ENCODE measurements at regions not wholly inside any gene's neighbourhood (a gene's known extent, or its start where the extent isn't known, plus 50 kb on each side); places are given as distances from the start of the nearest gene placed in this dataset.
A peak's percentile ranks its signal among the peaks of the same experiment; 100 is the strongest.
"Not testable (repeated sequence)": the region's sequence is repeated elsewhere in the genome, so short reads cannot be mapped to it uniquely, and the experiment has no call there.

DNA sequence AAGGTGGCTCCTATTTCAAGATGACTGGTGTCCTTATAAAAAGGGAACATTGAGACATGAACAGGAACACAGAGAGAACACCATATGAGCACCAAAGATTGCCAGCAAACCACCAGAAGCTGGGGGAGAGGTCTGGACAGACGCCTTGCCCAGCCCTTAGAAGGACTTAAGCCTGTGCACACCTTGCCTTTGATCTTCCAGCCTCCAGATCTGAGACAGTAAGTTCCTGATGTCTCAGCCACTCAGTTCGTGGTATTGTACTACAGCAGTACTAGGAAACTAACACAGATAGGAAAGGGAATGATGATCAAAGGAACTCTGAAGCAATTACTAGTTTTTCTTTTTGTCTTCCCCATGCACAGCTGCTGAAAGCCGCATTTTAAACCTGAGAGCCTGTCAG, 137.3 kb upstream of the FHL2 start:
- H3K4me1 ChIP-seq (ENCODE audit: control insufficient read depth, insufficient read depth, low read length, poor library complexity, severe bottlenecking) = no peaks in the 10 kb centered on the region
- H3K4me3 ChIP-seq (ENCODE audit: low read depth, low read length) = no peak overlapping the region
- Mint-ChIP-seq H3K36me3 (no peaks in the 10 kb centered on the region), H3K27me3 (peaks cover 10% of the 10 kb centered on the region), H3K4me1 (peaks cover 0 to 10% (median 2%) of the 10 kb centered on the region in 4 donors), H3K9me3 (peaks cover 0 to 2% (median 0%) of the 10 kb centered on the region in 7 donors), H3K27ac (no peak overlapping the region), H3K4me3 (no peak overlapping the region)
- no peaks in the 10 kb centered on the region for H3K9me3 ChIP-seq (ENCODE audit: control insufficient read depth in 2 of 2, low read length in 2 of 2)
- H3K27ac ChIP-seq (ENCODE audit: insufficient read depth, low read length, poor library complexity, severe bottlenecking) = no peak overlapping the region
- DNase-seq (no peak), ATAC-seq (ENCODE audit: low read depth in 2 of 2) (no peak)
- no peaks in the 10 kb centered on the region for H3K36me3 ChIP-seq (ENCODE audit: control insufficient read depth, insufficient read depth, low read length)
- no peaks in the 10 kb centered on the region for H3K27me3 ChIP-seq (ENCODE audit: control insufficient read depth, insufficient read depth, low read length)

DNA sequence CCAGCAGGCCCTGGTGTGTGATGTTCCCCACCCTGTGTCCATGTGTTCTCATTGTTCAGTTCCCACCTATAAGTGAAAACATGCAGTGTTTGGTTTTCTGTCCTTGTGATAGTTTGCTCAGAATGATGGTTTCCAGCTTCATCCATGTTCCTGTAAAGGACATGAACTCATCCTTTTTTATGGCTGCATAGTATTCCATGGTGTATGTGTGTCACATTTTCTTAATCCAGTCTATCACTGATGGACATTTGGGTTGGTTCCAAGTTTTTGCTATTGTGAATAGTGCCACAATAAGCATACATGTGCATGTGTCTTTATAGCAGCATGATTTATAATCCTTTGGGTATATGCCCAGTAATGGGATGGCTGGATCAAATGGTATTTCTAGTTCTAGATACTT, 130.4 kb upstream of the FHL2 start:
- not testable (repeated sequence) for H3K4me1 Mint-ChIP-seq

DNA sequence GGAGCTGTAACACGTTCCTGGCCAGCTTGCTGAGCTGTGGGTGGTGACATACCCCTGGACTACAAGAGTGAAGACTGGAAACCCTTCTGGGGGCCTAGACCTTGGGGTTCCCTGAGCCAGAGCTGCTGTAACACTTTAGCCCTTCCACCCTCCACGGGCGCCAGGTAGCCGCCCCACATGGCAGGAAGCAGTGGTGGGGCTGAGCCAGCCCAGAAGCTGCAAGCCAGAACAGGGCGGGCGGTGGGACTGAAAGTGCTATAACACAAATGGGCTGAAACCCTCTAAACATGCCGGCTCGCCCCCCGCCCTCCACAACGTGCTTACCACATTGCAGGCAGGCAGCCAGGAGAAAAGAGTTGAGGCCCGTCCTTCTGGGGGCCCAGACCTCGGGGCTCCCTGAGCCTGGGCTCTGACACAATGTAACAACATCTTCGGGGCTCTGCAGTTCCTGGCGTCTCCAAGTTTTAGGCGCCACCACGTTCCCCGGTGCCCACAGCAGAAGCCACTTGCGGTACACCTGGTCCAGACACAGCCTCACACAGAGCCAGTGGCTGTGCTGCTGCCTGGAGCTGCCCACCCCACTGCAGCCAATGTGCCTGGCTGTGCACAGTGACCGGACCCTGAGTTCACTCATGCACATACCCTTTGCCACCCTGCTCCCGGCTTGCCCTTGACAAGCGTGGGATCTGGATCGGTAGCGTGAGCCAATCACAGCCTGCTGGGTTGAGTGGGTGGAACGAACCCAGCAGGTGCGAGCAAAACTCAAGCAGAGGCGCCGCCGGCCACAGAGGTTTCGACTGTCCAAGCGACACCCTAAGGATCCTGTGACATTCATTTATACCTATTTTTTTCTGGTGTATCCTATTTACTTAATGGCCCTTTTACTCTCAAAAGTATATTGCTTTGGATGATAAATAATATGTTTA, 127.4 kb upstream of the FHL2 start:
- Mint-ChIP-seq H3K36me3 (no peaks in the 10 kb centered on the region), H3K27ac (no peak overlapping the region), H3K9me3 (peaks cover 0 to 2% (median 0%) of the 10 kb centered on the region in 7 donors), H3K27me3 (peaks cover 18% of the 10 kb centered on the region), H3K4me3 (no peak overlapping the region), H3K4me1 (no peaks in the 10 kb centered on the region)
- Histone ChIP-seq H3K4me1 (ENCODE audit: control insufficient read depth, insufficient read depth, low read length, poor library complexity, severe bottlenecking) (no peaks in the 10 kb centered on the region), H3K9me3 (ENCODE audit: control insufficient read depth in 2 of 2, low read length in 2 of 2) (no peaks in the 10 kb centered on the region), H3K36me3 (ENCODE audit: control insufficient read depth, insufficient read depth, low read length) (no peaks in the 10 kb centered on the region), H3K27ac (ENCODE audit: insufficient read depth, low read length, poor library complexity, severe bottlenecking) (no peak overlapping the region), H3K4me3 (ENCODE audit: low read depth, low read length) (no peak overlapping the region), H3K27me3 (ENCODE audit: control insufficient read depth, insufficient read depth, low read length) (no peaks in the 10 kb centered on the region)
- DNase-seq (no peak), ATAC-seq (ENCODE audit: low read depth in 2 of 2) (no peak)

More for the DNA sequence above, 130.4 kb upstream of the FHL2 start:
- not testable (repeated sequence) for H3K36me3 Mint-ChIP-seq; ATAC-seq (ENCODE audit: low read depth in 2 of 2); H3K4me1 ChIP-seq (ENCODE audit: control insufficient read depth, insufficient read depth, low read length, poor library complexity, severe bottlenecking); H3K27ac Mint-ChIP-seq; H3K9me3 Mint-ChIP-seq; H3K4me3 ChIP-seq (ENCODE audit: low read depth, low read length); DNase-seq; H3K4me3 Mint-ChIP-seq; H3K36me3 ChIP-seq (ENCODE audit: control insufficient read depth, insufficient read depth, low read length); H3K27me3 ChIP-seq (ENCODE audit: control insufficient read depth, insufficient read depth, low read length); H3K9me3 ChIP-seq (ENCODE audit: control insufficient read depth in 2 of 2, low read length in 2 of 2); H3K27ac ChIP-seq (ENCODE audit: insufficient read depth, low read length, poor library complexity, severe bottlenecking)
- H3K27me3 Mint-ChIP-seq = peaks cover 24% of the 10 kb centered on the region

DNA sequence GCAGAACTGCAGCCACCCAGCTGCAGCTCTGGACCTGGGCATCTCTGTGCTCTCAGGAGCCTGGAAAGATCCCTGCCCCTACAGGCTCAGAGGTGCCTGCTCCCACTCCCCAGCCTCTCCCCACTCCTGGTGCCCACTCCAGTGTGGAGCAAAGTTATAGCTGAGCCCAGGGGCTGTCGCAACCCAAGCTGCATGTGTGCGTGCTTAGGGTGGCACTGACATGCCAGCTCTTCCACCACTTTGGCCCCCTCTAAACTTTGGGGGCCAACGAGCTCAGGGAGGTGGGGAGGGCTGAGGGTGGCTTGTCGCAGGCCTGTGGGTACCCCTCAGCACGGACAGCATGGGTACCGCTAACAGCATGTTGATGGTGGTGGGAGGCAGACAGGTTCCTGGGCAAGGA, 126.3 kb upstream of the FHL2 start:
- H3K27me3 ChIP-seq (ENCODE audit: control insufficient read depth, insufficient read depth, low read length) = peaks cover 2% of the 10 kb centered on the region
- H3K9me3 ChIP-seq (ENCODE audit: control insufficient read depth in 2 of 2, low read length in 2 of 2) = no peaks in the 10 kb centered on the region
- H3K4me1 ChIP-seq (ENCODE audit: control insufficient read depth, insufficient read depth, low read length, poor library complexity, severe bottlenecking) = no peaks in the 10 kb centered on the region
- Mint-ChIP-seq H3K27me3 (peaks cover 14% of the 10 kb centered on the region), H3K36me3 (no peaks in the 10 kb centered on the region), H3K27ac (no peak overlapping the region), H3K9me3 (peaks cover 0 to 2% (median 0%) of the 10 kb centered on the region in 7 donors), H3K4me1 (no peaks in the 10 kb centered on the region), H3K4me3 (no peak overlapping the region)
- ATAC-seq (ENCODE audit: low read depth in 2 of 2) (no peak), DNase-seq (no peak)
- H3K36me3 ChIP-seq (ENCODE audit: control insufficient read depth, insufficient read depth, low read length) = no peaks in the 10 kb centered on the region
- H3K27ac ChIP-seq (ENCODE audit: insufficient read depth, low read length, poor library complexity, severe bottlenecking) = no peak overlapping the region
- no peak overlapping the region for H3K4me3 ChIP-seq (ENCODE audit: low read depth, low read length)

DNA sequence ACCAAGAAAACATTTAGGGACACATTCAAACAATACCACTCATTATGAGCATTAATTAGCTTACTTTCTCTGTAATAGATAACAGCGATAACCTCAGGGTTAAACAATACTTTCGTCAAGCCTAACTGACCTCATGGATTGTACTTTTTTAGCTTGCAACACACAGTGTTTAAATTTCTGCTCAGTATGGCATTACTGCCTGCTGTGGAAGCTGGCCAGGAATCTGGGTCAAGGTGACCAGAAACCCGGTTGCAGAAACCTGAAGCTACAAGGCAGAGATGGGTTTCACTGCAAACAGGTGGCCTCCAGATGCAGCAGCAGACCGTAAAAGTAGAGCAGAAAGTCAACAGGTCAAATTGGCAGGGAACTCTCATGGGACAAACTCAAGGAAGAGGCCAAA, 123.8 kb upstream of the FHL2 start:
- H3K36me3 ChIP-seq (ENCODE audit: control insufficient read depth, insufficient read depth, low read length) = no peaks in the 10 kb centered on the region
- ATAC-seq (ENCODE audit: low read depth in 2 of 2) = no peak
- H3K4me3 Mint-ChIP-seq = no peak overlapping the region
- H3K9me3 ChIP-seq (ENCODE audit: control insufficient read depth in 2 of 2, low read length in 2 of 2) = no peaks in the 10 kb centered on the region
- no peaks in the 10 kb centered on the region for H3K4me1 ChIP-seq (ENCODE audit: control insufficient read depth, insufficient read depth, low read length, poor library complexity, severe bottlenecking)
- H3K27ac ChIP-seq (ENCODE audit: insufficient read depth, low read length, poor library complexity, severe bottlenecking) = no peak overlapping the region
- no peak overlapping the region for H3K4me3 ChIP-seq (ENCODE audit: low read depth, low read length)
- no peaks in the 10 kb centered on the region for H3K4me1 Mint-ChIP-seq
- DNase-seq = no peak
- peaks cover 6% of the 10 kb centered on the region for H3K27me3 Mint-ChIP-seq
- H3K27ac Mint-ChIP-seq = no peak overlapping the region
- peaks cover 2% of the 10 kb centered on the region for H3K27me3 ChIP-seq (ENCODE audit: control insufficient read depth, insufficient read depth, low read length)
- no peaks in the 10 kb centered on the region for H3K9me3 Mint-ChIP-seq
- no peaks in the 10 kb centered on the region for H3K36me3 Mint-ChIP-seq

DNA sequence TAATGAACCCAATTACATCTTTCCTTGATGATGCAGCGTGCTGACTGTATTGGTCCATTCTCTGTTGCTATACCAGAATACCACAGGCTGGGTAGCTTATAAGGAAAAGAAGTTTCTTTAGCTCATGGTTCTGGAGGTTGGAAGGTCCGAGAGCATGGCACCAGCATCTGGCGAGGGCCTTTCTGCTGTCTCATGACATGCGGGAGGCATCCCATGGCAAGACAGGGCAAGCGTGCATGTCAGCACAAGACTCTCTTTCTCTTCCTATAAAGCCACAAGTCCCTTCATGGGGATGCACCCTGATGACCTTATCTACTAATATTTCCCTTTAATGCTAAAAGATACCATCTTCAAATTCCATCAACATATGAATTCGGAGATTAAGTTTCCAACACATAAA, 122.8 kb upstream of the FHL2 start:
- Mint-ChIP-seq H3K4me3 (no peak overlapping the region), H3K27ac (no peak overlapping the region), H3K4me1 (no peaks in the 10 kb centered on the region), H3K36me3 (no peaks in the 10 kb centered on the region), H3K9me3 (no peaks in the 10 kb centered on the region), H3K27me3 (peaks cover 5% of the 10 kb centered on the region)
- peaks cover 2% of the 10 kb centered on the region for H3K27me3 ChIP-seq (ENCODE audit: control insufficient read depth, insufficient read depth, low read length)
- H3K4me3 ChIP-seq (ENCODE audit: low read depth, low read length) = no peak overlapping the region
- ATAC-seq (ENCODE audit: low read depth in 2 of 2) (no peak), DNase-seq (no peak)
- H3K36me3 ChIP-seq (ENCODE audit: control insufficient read depth, insufficient read depth, low read length) = no peaks in the 10 kb centered on the region
- no peaks in the 10 kb centered on the region for H3K9me3 ChIP-seq (ENCODE audit: control insufficient read depth in 2 of 2, low read length in 2 of 2)
- no peaks in the 10 kb centered on the region for H3K4me1 ChIP-seq (ENCODE audit: control insufficient read depth, insufficient read depth, low read length, poor library complexity, severe bottlenecking)
- H3K27ac ChIP-seq (ENCODE audit: insufficient read depth, low read length, poor library complexity, severe bottlenecking) = no peak overlapping the region

DNA sequence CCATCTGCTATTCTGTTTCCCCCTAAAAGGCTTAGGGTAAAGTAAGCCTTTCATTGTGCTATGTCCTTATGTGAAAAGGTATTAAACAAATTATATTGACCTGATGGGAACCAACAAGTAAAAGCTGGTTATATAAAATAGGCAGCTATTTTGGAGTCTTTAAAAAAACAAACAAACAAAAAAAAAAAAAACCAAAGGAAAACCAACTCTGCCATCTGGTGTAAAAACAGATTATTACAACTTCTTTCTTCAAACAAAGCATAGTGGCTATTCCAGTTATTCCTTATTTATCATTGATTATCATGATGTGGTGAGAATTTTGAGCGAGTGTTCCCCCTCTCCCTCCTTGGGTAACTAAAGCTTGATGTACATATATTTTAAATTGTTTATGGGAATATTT, 122.3 kb upstream of the FHL2 start:
- Mint-ChIP-seq H3K27ac (no peak overlapping the region), H3K4me1 (no peaks in the 10 kb centered on the region), H3K4me3 (no peak overlapping the region), H3K36me3 (no peaks in the 10 kb centered on the region), H3K27me3 (peaks cover 5% of the 10 kb centered on the region), H3K9me3 (no peaks in the 10 kb centered on the region)
- peaks cover 2% of the 10 kb centered on the region for H3K27me3 ChIP-seq (ENCODE audit: control insufficient read depth, insufficient read depth, low read length)
- DNase-seq (peak in 2 of 3 donors; percentile 15), ATAC-seq (ENCODE audit: low read depth in 2 of 2) (no peak)
- H3K4me3 ChIP-seq (ENCODE audit: low read depth, low read length) = no peak overlapping the region
- no peaks in the 10 kb centered on the region for H3K4me1 ChIP-seq (ENCODE audit: control insufficient read depth, insufficient read depth, low read length, poor library complexity, severe bottlenecking)
- H3K9me3 ChIP-seq (ENCODE audit: control insufficient read depth in 2 of 2, low read length in 2 of 2) = no peaks in the 10 kb centered on the region
- H3K27ac ChIP-seq (ENCODE audit: insufficient read depth, low read length, poor library complexity, severe bottlenecking) = no peak overlapping the region
- H3K36me3 ChIP-seq (ENCODE audit: control insufficient read depth, insufficient read depth, low read length) = no peaks in the 10 kb centered on the region

DNA sequence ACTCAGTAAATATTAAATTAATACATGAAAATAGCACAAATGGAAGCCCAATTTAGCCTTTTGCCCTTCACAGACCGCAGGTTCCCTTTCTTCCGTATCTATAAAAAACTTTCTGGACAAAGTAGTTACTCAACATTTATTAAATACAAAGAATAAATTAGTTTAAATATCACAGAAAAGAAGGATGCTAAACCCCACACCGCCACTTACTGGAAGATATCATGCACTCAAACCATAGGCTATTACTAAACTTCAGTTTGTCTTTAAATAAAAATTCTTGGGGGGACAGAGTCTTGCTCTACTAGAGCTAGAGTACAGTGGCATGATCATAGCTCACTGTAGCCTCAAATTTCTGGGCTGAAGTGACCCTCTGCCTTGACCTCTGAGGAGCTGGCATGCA, 120.7 kb upstream of the FHL2 start:
- H3K4me1 Mint-ChIP-seq = no peaks in the 10 kb centered on the region
- Histone ChIP-seq H3K4me1 (ENCODE audit: control insufficient read depth, insufficient read depth, low read length, poor library complexity, severe bottlenecking) (no peaks in the 10 kb centered on the region), H3K27me3 (ENCODE audit: control insufficient read depth, insufficient read depth, low read length) (peaks cover 4% of the 10 kb centered on the region), H3K36me3 (ENCODE audit: control insufficient read depth, insufficient read depth, low read length) (no peaks in the 10 kb centered on the region), H3K4me3 (ENCODE audit: low read depth, low read length) (no peak overlapping the region), H3K27ac (ENCODE audit: insufficient read depth, low read length, poor library complexity, severe bottlenecking) (no peak overlapping the region), H3K9me3 (ENCODE audit: control insufficient read depth in 2 of 2, low read length in 2 of 2) (no peaks in the 10 kb centered on the region)
- ATAC-seq (ENCODE audit: low read depth in 2 of 2) = no peak
- H3K9me3 Mint-ChIP-seq = no peaks in the 10 kb centered on the region
- no peak overlapping the region for H3K27ac Mint-ChIP-seq
- no peaks in the 10 kb centered on the region for H3K36me3 Mint-ChIP-seq
- no peak for DNase-seq
- no peak overlapping the region for H3K4me3 Mint-ChIP-seq
- peaks cover 5% of the 10 kb centered on the region for H3K27me3 Mint-ChIP-seq
